Astrocyte (in vitro differentiated cells and primary cell): ENCODE measurements at regions not wholly inside any gene's neighbourhood (a gene's known extent, or its start where the extent isn't known, plus 50 kb on each side); places are given as distances from the start of the nearest gene placed in this dataset.

Experiments used
- DNase-seq: peaks from one replicate; pipeline ENCODE4 v3.0.0-alpha.2; 2010; ENCODE audit warnings: low read depth
- FAIRE-seq: peaks from 2 replicates; lab custom pipeline; 2011; peaks lifted over from hg19 to GRCh38; lab: Jason Lieb, UNC
- H2AFZ ChIP-seq: 2 replicates; pipeline ENCODE4 v1.6.0; 2012; ENCODE audit warnings: low read depth, low read length, inconsistent platforms
- H3K27ac ChIP-seq: 2 replicates; pipeline ENCODE4 v1.5.1; 2011; ENCODE audit warnings: low read depth, low read length, inconsistent platforms
- H3K27me3 ChIP-seq: 2 replicates; pipeline ENCODE4 v1.6.0; 2011; ENCODE audit warnings: low read length, inconsistent platforms; ENCODE audit not compliant: insufficient read depth
- H3K36me3 ChIP-seq: 2 replicates; pipeline ENCODE4 v1.5.1; 2011; ENCODE audit warnings: low read length, inconsistent platforms; ENCODE audit not compliant: insufficient read depth
- H3K4me1 ChIP-seq: 2 replicates; pipeline ENCODE4 v1.5.1; 2011; ENCODE audit warnings: low read length, inconsistent platforms; ENCODE audit not compliant: insufficient read depth
- H3K4me2 ChIP-seq: 2 replicates; pipeline ENCODE4 v1.6.0; 2012; ENCODE audit warnings: low read length, inconsistent platforms
- H3K4me3 ChIP-seq: 2 replicates; pipeline ENCODE4 v1.5.1; 2011; ENCODE audit warnings: low read depth, mild to moderate bottlenecking, low read length, inconsistent platforms; ENCODE audit not compliant: insufficient read depth
- H3K79me2 ChIP-seq: 2 replicates; pipeline ENCODE4 v1.6.0; 2012; ENCODE audit warnings: mild to moderate bottlenecking, low read length, inconsistent platforms; ENCODE audit not compliant: insufficient read depth
- H3K9ac ChIP-seq: 2 replicates; pipeline ENCODE4 v1.6.0; 2012; ENCODE audit warnings: mild to moderate bottlenecking, low read length, inconsistent platforms
- H3K9me3 ChIP-seq: 2 replicates; pipeline ENCODE4 v1.5.1; 2012; ENCODE audit warnings: low read depth, mild to moderate bottlenecking, low read length, inconsistent platforms; ENCODE audit not compliant: insufficient read depth
- H4K20me1 ChIP-seq: 2 replicates; pipeline ENCODE4 v1.6.0; 2012; ENCODE audit warnings: low read length, inconsistent platforms; ENCODE audit not compliant: insufficient read depth
- H3K27ac Mint-ChIP-seq: one replicate; pipeline ENCODE4 v1.8.0; 2021; ENCODE audit warnings: mild to moderate bottlenecking, mixed read lengths; ENCODE audit not compliant: unreplicated experiment
- H3K27me3 Mint-ChIP-seq: one replicate; pipeline ENCODE4 v1.8.0; 2021; ENCODE audit warnings: low read depth, mixed read lengths; ENCODE audit not compliant: unreplicated experiment
- H3K36me3 Mint-ChIP-seq: one replicate; pipeline ENCODE4 v1.8.0; 2021; ENCODE audit warnings: low read depth, mixed read lengths; ENCODE audit not compliant: unreplicated experiment
- H3K4me1 Mint-ChIP-seq: one replicate; pipeline ENCODE4 v1.8.0; 2021; ENCODE audit warnings: low read depth, mixed read lengths; ENCODE audit not compliant: unreplicated experiment
- H3K4me3 Mint-ChIP-seq: one replicate; pipeline ENCODE4 v1.8.0; 2021; ENCODE audit warnings: mild to moderate bottlenecking, moderate library complexity, mixed read lengths; ENCODE audit not compliant: unreplicated experiment
- H3K9me3 Mint-ChIP-seq: one replicate; pipeline ENCODE4 v1.8.0; 2021; ENCODE audit warnings: mild to moderate bottlenecking, mixed read lengths; ENCODE audit not compliant: unreplicated experiment
- CTCF ChIP-seq: IDR thresholded peaks from 2 replicates; pipeline ENCODE4 v1.5.1; 2011; ENCODE audit warnings: low read depth, mild to moderate bottlenecking, inconsistent platforms, low read length, moderate library complexity; ENCODE audit not compliant: insufficient read depth
- EZH2 ChIP-seq: IDR thresholded peaks from 2 replicates; pipeline ENCODE4 v1.6.1; 2012; ENCODE audit warnings: mild to moderate bottlenecking, low read length, inconsistent platforms; ENCODE audit not compliant: insufficient read depth

- Histone ChIP-seq H3K9ac (no peak overlapping the region), H3K27me3 (no peaks in the 10 kb centered on the region), H2AFZ (no peak overlapping the region), H3K4me1 (no peaks in the 10 kb centered on the region), H3K9me3 (no peaks in the 10 kb centered on the region), H3K79me2 (no peaks in the 10 kb centered on the region), H3K4me2 (no peak overlapping the region), H3K36me3 (no peaks in the 10 kb centered on the region), H3K4me3 (no peak overlapping the region), H4K20me1 (no peaks in the 10 kb centered on the region), H3K27ac (no peak overlapping the region)
- FAIRE-seq (no peak), DNase-seq (peak; percentile 42)
- Mint-ChIP-seq H3K27me3 (peaks cover 2% of the 10 kb centered on the region), H3K9me3 (peaks cover 1% of the 10 kb centered on the region), H3K36me3 (no peaks in the 10 kb centered on the region), H3K27ac (no peak overlapping the region), H3K4me3 (no peak overlapping the region), H3K4me1 (no peaks in the 10 kb centered on the region)
- no peak for TF ChIP-seq EZH2
- no peak for TF ChIP-seq CTCF
Observed at GRCh38 chr1:185448591-185449186, 131.6 kb upstream of the IVNS1ABP start.

- H2AFZ ChIP-seq = no peak overlapping the region
- no peak overlapping the region for H3K4me2 ChIP-seq
- H3K4me1 Mint-ChIP-seq = peaks cover 13% of the 10 kb centered on the region
- TF ChIP-seq CTCF (no peak), EZH2 (no peak)
- no peak overlapping the region for H3K27ac Mint-ChIP-seq
- no peaks in the 10 kb centered on the region for H3K36me3 ChIP-seq
- H3K9me3 Mint-ChIP-seq = peaks cover 1% of the 10 kb centered on the region
- DNase-seq (no peak), FAIRE-seq (no peak)
- H4K20me1 ChIP-seq = no peaks in the 10 kb centered on the region
- no peak overlapping the region for H3K4me3 Mint-ChIP-seq
- no peaks in the 10 kb centered on the region for H3K27me3 ChIP-seq
- H3K36me3 Mint-ChIP-seq = no peaks in the 10 kb centered on the region
- no peak overlapping the region for H3K9ac ChIP-seq
- H3K4me1 ChIP-seq = peaks cover 13% of the 10 kb centered on the region
- no peaks in the 10 kb centered on the region for H3K79me2 ChIP-seq
- no peak overlapping the region for H3K4me3 ChIP-seq
- H3K9me3 ChIP-seq = no peaks in the 10 kb centered on the region
- peaks cover 2% of the 10 kb centered on the region for H3K27me3 Mint-ChIP-seq
- H3K27ac ChIP-seq = no peak overlapping the region
Observed at GRCh38 chr1:185446131-185446530, 129.1 kb upstream of the IVNS1ABP start.

GRCh38 chr1:185445594-185445993 lies 128.6 kb upstream of the IVNS1ABP start:
- peaks cover 16% of the 10 kb centered on the region for H3K4me1 ChIP-seq
- no peak overlapping the region for H2AFZ ChIP-seq
- no peaks in the 10 kb centered on the region for H3K9me3 ChIP-seq
- no peak overlapping the region for H3K4me3 ChIP-seq
- no peaks in the 10 kb centered on the region for H3K36me3 Mint-ChIP-seq
- H3K9ac ChIP-seq = no peak overlapping the region
- peaks cover 18% of the 10 kb centered on the region for H3K4me1 Mint-ChIP-seq
- no peaks in the 10 kb centered on the region for H3K36me3 ChIP-seq
- no peaks in the 10 kb centered on the region for H3K79me2 ChIP-seq
- H3K4me2 ChIP-seq = no peak overlapping the region
- no peak overlapping the region for H3K27ac Mint-ChIP-seq
- TF ChIP-seq EZH2 (no peak), CTCF (no peak)
- no peak for DNase-seq
- no peak overlapping the region for H3K4me3 Mint-ChIP-seq
- peaks cover 1% of the 10 kb centered on the region for H3K9me3 Mint-ChIP-seq
- no peak overlapping the region for H3K27ac ChIP-seq
- peaks cover 2% of the 10 kb centered on the region for H3K27me3 Mint-ChIP-seq
- H4K20me1 ChIP-seq = no peaks in the 10 kb centered on the region
- no peak for FAIRE-seq
- no peaks in the 10 kb centered on the region for H3K27me3 ChIP-seq
